GM12892 (cell line): ENCODE measurements at regions not wholly inside any gene's neighbourhood (a gene's known extent, or its start where the extent isn't known, plus 50 kb on each side); places are given as distances from the start of the nearest gene placed in this dataset.

Source experiments
- DNase-seq: peaks from one replicate; pipeline ENCODE4 v3.0.0; 2011; ENCODE audit not compliant: insufficient read length
- FAIRE-seq: peaks from 2 replicates; lab custom pipeline; 2011; peaks lifted over from hg19 to GRCh38; lab: Jason Lieb, UNC
- POLR2A ChIP-seq: IDR thresholded peaks from 2 replicates; pipeline ENCODE4 v1.6.1; 2011; ENCODE audit warnings: low read depth, low read length, control low read depth
- POLR2AphosphoS5 ChIP-seq: IDR thresholded peaks from 2 replicates; pipeline ENCODE4 v1.6.1; 2011; ENCODE audit warnings: low read depth, low read length, control low read depth
- TAF1 ChIP-seq: IDR thresholded peaks from 2 replicates; pipeline ENCODE4 v1.6.1; 2011; ENCODE audit warnings: low read depth, mild to moderate bottlenecking, control low read depth, low read length, borderline replicate concordance

DNA sequence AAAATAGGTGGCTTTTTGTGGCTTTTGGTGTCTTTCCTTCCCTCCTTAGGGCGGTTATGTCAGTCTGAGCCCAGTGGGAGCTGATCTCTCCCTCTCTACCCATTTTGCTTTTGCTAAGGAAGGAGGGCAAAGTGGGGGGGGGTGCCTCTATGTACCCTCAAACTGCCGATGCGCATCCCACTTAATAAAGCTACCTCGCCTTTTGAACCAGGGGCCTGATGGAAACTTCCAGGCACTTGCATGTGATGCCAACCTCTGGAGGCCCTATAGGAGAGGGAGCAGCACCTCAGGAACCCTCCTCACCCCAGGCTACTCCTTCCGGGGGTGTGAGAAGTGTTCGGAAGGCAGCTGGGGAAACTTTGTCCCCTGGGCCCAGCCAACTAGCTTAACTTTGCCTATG, 97.0 kb upstream of the HSD17B12 start:
- DNase-seq (no peak), FAIRE-seq (no peak)
- TF ChIP-seq POLR2AphosphoS5 (no peak), TAF1 (no peak), POLR2A (no peak)

GRCh38 chr11:43585877-43586608, 94.5 kb upstream of the HSD17B12 start:
- TF ChIP-seq POLR2AphosphoS5 (no peak), POLR2A (no peak), TAF1 (no peak)
- no peak for DNase-seq
- no peak for FAIRE-seq

DNA sequence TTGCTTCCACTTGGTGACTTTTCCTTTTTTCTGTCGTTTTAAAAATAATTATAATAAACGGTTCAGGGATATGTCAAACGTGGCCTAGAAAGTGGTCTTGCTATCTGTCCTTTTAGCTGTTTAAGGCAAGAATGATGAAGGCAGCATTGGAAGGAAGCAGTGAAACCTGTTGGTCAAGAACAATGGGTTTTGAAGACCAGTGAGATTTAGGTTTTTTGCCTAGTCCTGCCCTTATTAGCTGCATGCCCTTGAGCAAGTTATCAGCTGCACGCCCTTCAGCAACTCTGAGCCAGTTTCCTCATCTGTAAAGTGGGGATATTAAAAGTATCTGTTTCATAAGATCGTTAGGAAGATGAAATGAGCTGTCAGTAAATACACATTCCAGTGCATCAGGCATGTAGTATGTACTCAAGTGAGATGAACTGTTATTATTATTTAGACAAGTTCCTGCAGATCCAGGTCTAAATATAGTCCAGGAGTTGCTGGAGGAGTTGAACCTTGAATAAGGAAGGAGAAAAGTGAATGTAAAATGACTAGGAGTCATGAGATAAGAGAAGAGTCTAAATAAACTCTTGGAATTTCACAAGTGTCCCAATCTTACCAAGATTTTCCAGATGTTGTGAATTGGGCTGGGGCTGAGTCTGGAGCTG, 90.8 kb upstream of the HSD17B12 start:
- FAIRE-seq (no peak), DNase-seq (no peak)
- no peak for TF ChIP-seq TAF1
- no peak for TF ChIP-seq POLR2A
- TF ChIP-seq POLR2AphosphoS5 = no peak

GRCh38 chr11:43601511-43601910, 79.0 kb upstream of the HSD17B12 start:
- FAIRE-seq (no peak), DNase-seq (no peak)
- no peak for TF ChIP-seq POLR2AphosphoS5
- no peak for TF ChIP-seq TAF1
- TF ChIP-seq POLR2A = no peak

GRCh38 chr11:43602670-43603069, 77.9 kb upstream of the HSD17B12 start:
- no peak for DNase-seq
- TF ChIP-seq TAF1 (no peak), POLR2AphosphoS5 (no peak), POLR2A (no peak)
- no peak for FAIRE-seq

DNA sequence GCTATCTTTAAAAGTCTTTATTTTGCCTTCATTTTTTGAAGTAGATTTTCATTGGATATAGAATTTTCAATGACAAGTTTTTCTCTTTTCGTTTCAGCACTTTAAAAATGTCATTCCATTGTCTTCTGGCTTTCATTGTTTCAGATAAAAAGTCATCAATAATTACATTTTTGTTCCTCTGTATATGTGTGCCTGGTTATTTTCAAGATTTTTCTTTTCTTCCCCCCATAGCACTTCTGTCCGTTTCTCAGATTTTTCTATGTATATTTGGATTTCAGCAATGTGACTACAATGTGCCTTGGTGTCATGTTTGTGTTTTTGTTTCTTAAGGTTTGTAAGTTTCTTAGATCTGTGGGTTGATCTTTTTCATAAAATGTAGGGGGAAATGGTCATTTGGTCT, 66.3 kb upstream of the HSD17B12 start:
- FAIRE-seq (no peak), DNase-seq (no peak)
- TF ChIP-seq POLR2A (no peak), TAF1 (no peak), POLR2AphosphoS5 (no peak)

DNA sequence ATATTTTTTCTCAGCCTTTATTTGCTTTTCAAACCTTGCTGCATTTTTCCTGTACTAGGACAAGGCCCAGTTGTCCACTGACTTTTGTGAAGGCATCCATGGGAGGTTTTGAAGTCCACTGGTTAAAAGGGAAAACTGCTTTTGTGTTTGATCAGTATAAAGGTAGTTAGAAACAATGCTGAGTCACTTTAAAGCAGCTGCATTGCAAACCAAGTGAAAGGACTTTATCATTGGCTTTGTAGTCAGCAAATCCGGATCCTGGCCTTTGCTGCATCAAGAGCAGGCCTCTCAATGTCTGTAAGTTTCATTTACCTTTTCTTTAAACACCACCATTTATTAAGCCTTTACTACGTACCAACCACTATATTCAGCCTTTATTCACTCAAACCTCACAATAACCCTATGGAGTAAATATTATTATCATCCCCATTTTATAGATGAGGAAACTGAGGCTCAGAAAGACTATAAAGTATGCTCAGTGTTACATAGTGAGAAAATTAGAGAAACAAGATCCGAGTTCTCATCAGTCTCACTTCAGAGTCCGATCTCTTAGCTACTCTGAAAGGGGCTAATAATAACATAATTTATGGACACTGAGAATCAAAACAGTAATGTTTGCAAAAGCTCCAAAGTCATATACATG, 60.6 kb upstream of the HSD17B12 start:
- FAIRE-seq (no peak), DNase-seq (no peak)
- TF ChIP-seq POLR2AphosphoS5 (no peak), POLR2A (no peak), TAF1 (no peak)

- DNase-seq (no peak), FAIRE-seq (no peak)
- TF ChIP-seq POLR2AphosphoS5 (no peak), TAF1 (no peak), POLR2A (no peak)
These were observed 53.7 kb upstream of the HSD17B12 start for GRCh38 chr11:43626798-43627197.
